ENCODE measurements at regions not wholly inside any gene's neighbourhood (a gene's known extent, or its start where the extent isn't known, plus 50 kb on each side); places are given as distances from the start of the nearest gene placed in this dataset.

DNA sequence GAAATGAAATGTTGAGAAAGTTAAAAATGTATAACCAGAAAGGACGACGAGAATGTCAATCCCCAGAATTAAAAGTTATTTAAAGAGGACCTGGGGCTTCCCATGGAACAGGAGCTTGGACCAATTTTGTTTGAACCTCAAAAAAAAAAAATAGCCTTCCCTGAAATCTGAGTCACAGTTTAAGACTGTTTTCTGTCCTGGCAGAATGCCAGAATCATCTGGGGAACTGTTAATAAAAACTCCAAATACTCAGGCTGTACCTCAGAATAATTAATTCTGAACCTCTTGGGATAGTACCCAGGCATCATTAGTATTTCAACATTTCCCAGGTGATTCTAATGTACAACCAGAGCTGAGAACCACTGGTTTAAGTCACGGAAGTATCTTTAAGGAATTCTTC, 102.2 kb upstream of the SLCO6A1 start:
- no peak for TF ChIP-seq MEF2A (IDR thresholded peaks at IDR 0.05; ENCODE audit: insufficient read depth, low read depth, low read length)
- TF ChIP-seq ETV6 (conservative IDR thresholded peaks at IDR 0.05 in 1 of 2, IDR thresholded peaks at IDR 0.05 in 1 of 2; ENCODE audit: borderline replicate concordance in 1 of 2, low read depth in 1 of 2): no peak
- TF ChIP-seq, protein P1, sequence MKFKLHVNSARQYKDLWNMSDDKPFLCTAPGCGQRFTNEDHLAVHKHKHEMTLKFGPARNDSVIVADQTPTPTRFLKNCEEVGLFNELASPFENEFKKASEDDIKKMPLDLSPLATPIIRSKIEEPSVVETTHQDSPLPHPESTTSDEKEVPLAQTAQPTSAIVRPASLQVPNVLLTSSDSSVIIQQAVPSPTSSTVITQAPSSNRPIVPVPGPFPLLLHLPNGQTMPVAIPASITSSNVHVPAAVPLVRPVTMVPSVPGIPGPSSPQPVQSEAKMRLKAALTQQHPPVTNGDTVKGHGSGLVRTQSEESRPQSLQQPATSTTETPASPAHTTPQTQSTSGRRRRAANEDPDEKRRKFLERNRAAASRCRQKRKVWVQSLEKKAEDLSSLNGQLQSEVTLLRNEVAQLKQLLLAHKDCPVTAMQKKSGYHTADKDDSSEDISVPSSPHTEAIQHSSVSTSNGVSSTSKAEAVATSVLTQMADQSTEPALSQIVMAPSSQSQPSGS (IDR thresholded peaks at IDR 0.05; ENCODE audit: low read length): no peak
- no peak for TF ChIP-seq RBBP5 (conservative IDR thresholded peaks at IDR 0.05)
- TF ChIP-seq DPF2 (IDR thresholded peaks at IDR 0.05): no peak

Data from GM12878 (cell line).